ACC112 (cell line): ENCODE measurements at regions not wholly inside any gene's neighbourhood (a gene's known extent, or its start where the extent isn't known, plus 50 kb on each side); places are given as distances from the start of the nearest gene placed in this dataset.
"Not testable (repeated sequence)": the region's sequence is repeated elsewhere in the genome, so short reads cannot be mapped to it uniquely, and the experiment has no call there.

Source experiments
- H2AFZ ChIP-seq: fragments of 200-600 bp; sonication (generic); one replicate; pipeline ENCODE4 v1.6.0; 2017; ENCODE audit warnings: antibody characterized with exemption, low read length; ENCODE audit not compliant: unreplicated experiment
- H3K27ac ChIP-seq: fragments of 200-600 bp; sonication (generic); 2 replicates; pipeline ENCODE4 v1.5.1; 2014; ENCODE audit warnings: low read depth, mild to moderate bottlenecking, antibody characterized with exemption, low read length, moderate library complexity
- H3K27me3 ChIP-seq: fragments of 200-600 bp; sonication (generic); 2 replicates; pipeline ENCODE4 v1.6.1; 2014; ENCODE audit warnings: mild to moderate bottlenecking, antibody characterized with exemption, low read length, moderate library complexity, mixed read lengths; ENCODE audit not compliant: insufficient read depth
- H3K36me3 ChIP-seq: fragments of 200-600 bp; sonication (generic); 2 replicates; pipeline ENCODE4 v1.6.1; 2016; ENCODE audit warnings: mild to moderate bottlenecking, antibody characterized with exemption, low read length, moderate library complexity, mixed read lengths; ENCODE audit not compliant: insufficient read depth
- H3K4me1 ChIP-seq: fragments of 200-600 bp; sonication (generic); one replicate; pipeline ENCODE4 v1.6.1; 2016; ENCODE audit warnings: low read length, mixed read lengths; ENCODE audit not compliant: insufficient read depth, unreplicated experiment, control insufficient read depth
- H3K4me3 ChIP-seq: fragments of 200-600 bp; sonication (generic); 2 replicates; pipeline ENCODE4 v1.5.1; 2014; ENCODE audit warnings: mild to moderate bottlenecking, low read depth, low read length
- H3K79me2 ChIP-seq: fragments of 200-600 bp; sonication (generic); one replicate; pipeline ENCODE4 v1.6.0; 2016; ENCODE audit warnings: low read length; ENCODE audit not compliant: control insufficient read depth, unreplicated experiment, insufficient read depth

DNA sequence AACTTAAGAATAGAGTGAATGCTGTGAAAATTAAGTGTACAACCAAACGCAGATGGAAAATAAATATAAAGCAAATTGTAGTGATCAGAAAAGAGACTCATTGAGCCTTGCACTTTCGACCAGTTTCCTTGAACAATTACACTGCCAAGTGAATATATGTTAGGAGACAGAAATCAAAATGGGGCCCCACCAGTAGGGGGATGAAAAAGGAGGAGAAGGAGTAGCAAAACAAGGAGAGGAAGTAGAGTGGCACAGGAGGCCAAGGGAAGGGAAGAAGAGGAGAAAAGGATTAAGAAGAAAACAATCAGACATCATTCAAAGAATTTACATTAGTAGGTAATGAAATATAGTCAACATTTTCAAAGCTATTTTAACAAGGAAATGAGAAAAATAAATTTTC is 1770.6 kb downstream of the PLA2G4A start:
- H3K79me2 ChIP-seq: no peaks in the 10 kb centered on the region
- no peak overlapping the region for H3K4me3 ChIP-seq
- H3K27ac ChIP-seq: no peak overlapping the region
- no peak overlapping the region for H2AFZ ChIP-seq
- H3K27me3 ChIP-seq: no peaks in the 10 kb centered on the region
- H3K36me3 ChIP-seq: no peaks in the 10 kb centered on the region
- H3K4me1 ChIP-seq: peaks cover 3% of the 10 kb centered on the region

DNA sequence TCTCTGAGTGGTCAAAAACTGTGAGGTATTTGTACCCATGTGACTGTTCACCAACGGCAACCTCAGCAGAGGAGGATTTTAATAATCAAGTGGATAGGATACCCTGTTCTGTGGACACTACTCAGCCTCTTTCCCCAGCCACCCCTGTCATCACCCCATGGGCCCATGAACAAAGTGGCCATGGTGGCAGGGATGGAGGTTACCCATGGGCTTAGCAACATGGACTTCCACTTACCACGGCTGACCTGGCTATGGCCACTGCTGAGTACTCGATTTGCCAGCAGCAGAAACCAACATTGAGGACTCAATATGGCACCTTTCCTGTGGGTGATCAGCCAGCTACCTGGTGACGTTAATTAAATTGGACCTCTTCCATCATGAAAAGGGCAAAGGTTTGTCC is 1782.7 kb downstream of the PLA2G4A start:
- Histone ChIP-seq H3K27ac (no peak overlapping the region), H2AFZ (no peak overlapping the region), H3K4me3 (no peak overlapping the region), H3K36me3 (no peaks in the 10 kb centered on the region), H3K27me3 (no peaks in the 10 kb centered on the region), H3K4me1 (no peaks in the 10 kb centered on the region), H3K79me2 (no peaks in the 10 kb centered on the region)

GRCh38 chr1:188615321-188615720 is 1786.6 kb downstream of the PLA2G4A start:
- no peaks in the 10 kb centered on the region for H3K27me3 ChIP-seq
- H3K27ac ChIP-seq: no peak overlapping the region
- no peaks in the 10 kb centered on the region for H3K4me1 ChIP-seq
- H3K79me2 ChIP-seq: no peaks in the 10 kb centered on the region
- H3K4me3 ChIP-seq: no peak overlapping the region
- H3K36me3 ChIP-seq: no peaks in the 10 kb centered on the region
- H2AFZ ChIP-seq: no peak overlapping the region

GRCh38 chr1:188620236-188620635 is 1791.5 kb downstream of the PLA2G4A start:
- no peaks in the 10 kb centered on the region for H3K36me3 ChIP-seq
- H3K27me3 ChIP-seq: no peaks in the 10 kb centered on the region
- H3K4me3 ChIP-seq: no peak overlapping the region
- H3K4me1 ChIP-seq: no peaks in the 10 kb centered on the region
- H3K27ac ChIP-seq: no peak overlapping the region
- peak overlapping the region; percentile 25 for H2AFZ ChIP-seq
- no peaks in the 10 kb centered on the region for H3K79me2 ChIP-seq

DNA sequence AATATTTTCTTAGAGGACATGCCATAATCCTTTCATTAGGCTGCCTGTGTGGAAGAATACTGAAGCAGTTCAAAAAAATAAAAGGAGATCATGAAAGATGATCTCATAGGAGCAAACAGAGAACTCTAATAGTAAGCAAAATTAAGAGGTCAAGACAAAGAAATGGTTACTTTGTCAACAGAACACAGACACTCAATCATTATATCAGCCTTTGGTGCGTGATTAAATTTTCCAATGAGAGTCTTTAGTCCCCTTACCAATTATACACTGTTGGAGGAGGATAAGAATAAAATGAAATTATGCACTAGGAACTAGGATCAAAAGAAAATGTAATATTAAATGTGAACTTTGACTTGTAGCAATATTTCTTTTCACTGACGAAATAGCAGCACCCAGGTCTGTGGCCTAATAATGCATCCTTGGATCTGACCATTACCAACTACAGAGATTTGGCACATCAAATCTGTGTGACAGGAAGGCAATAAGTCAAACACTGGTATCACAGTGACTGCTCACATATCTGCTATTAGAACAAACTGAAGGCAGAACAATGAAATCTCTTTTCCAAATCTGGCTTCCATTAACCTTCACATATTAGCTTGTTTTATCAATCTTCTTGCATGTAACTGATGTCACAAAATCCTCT is 1812.9 kb downstream of the PLA2G4A start:
- H3K36me3 ChIP-seq: no peaks in the 10 kb centered on the region
- no peaks in the 10 kb centered on the region for H3K79me2 ChIP-seq
- H2AFZ ChIP-seq: no peak overlapping the region
- no peaks in the 10 kb centered on the region for H3K4me1 ChIP-seq
- no peak overlapping the region for H3K27ac ChIP-seq
- no peak overlapping the region for H3K4me3 ChIP-seq
- H3K27me3 ChIP-seq: no peaks in the 10 kb centered on the region

- Histone ChIP-seq H3K4me3 (peak overlapping the region; percentile 28; the same call in 1 of the 2 replicates), H3K36me3 (no peaks in the 10 kb centered on the region), H3K27ac (no peak overlapping the region), H3K4me1 (no peaks in the 10 kb centered on the region), H3K79me2 (no peaks in the 10 kb centered on the region), H3K27me3 (no peaks in the 10 kb centered on the region), H2AFZ (no peak overlapping the region)
Measured at GRCh38 chr1:188642704-188643103, 1814.0 kb downstream of the PLA2G4A start.

DNA sequence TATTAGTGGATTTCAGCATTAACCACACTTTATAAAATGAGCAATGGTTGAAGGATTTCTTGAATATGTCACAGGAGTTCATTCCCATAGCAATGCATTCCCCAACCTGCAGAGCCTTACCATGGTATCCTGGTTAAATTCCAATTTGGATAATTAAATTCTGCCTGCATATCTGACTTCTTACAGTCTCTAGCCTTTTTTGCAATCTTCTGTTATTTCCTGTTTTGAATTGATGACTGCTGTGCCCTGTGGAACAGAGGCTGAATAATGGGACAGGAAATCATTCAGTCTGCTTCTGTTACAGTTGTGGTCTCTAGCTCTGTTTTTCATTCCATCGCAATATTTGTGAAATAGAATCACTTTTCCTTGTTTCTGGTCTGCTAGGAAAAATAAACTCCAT is 1823.9 kb downstream of the PLA2G4A start:
- Histone ChIP-seq H3K79me2 (no peaks in the 10 kb centered on the region), H3K4me1 (peaks cover 17% of the 10 kb centered on the region), H3K36me3 (no peaks in the 10 kb centered on the region), H3K27me3 (no peaks in the 10 kb centered on the region), H2AFZ (no peak overlapping the region), H3K27ac (peak overlapping the region; percentile 67), H3K4me3 (0 out of 2 replicates have a peak overlapping the region, but pooled peaks have one; percentile 9)

- not testable (repeated sequence) for H3K4me3 ChIP-seq, H2AFZ ChIP-seq, H3K79me2 ChIP-seq, H3K36me3 ChIP-seq, H3K27me3 ChIP-seq, H3K27ac ChIP-seq
- H3K4me1 ChIP-seq: peaks cover 17% of the 10 kb centered on the region
Measured at GRCh38 chr1:188655966-188656365, 1821.7 kb downstream of the BRINP3 start.

GRCh38 chr1:188660572-188660971 is 1817.1 kb downstream of the BRINP3 start:
- Histone ChIP-seq H2AFZ (no peak overlapping the region), H3K4me3 (no peak overlapping the region), H3K27me3 (no peaks in the 10 kb centered on the region), H3K36me3 (no peaks in the 10 kb centered on the region), H3K27ac (no peak overlapping the region), H3K79me2 (no peaks in the 10 kb centered on the region), H3K4me1 (no peaks in the 10 kb centered on the region)

DNA sequence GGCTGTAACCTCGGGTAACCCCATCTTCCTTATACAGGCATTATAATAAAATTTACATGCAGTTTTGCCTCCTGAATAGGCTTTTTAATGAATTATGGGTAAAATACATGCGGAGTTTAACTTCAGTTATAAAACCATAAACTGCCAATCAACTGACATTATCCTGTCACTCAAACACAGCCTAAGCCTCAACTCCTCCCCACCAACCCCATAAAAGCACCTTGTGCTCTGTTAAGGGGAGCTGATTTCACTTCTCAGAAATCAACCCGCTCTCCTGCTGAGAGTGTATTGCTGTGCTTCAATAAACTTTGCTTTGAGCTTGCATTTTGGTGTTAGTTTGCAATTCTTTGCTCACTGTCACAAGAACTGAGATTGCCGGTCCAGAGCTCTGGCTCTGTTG is 1812.2 kb downstream of the BRINP3 start:
- H3K36me3 ChIP-seq: no peaks in the 10 kb centered on the region
- H2AFZ ChIP-seq: no peak overlapping the region
- H3K4me1 ChIP-seq: no peaks in the 10 kb centered on the region
- H3K79me2 ChIP-seq: no peaks in the 10 kb centered on the region
- no peak overlapping the region for H3K27ac ChIP-seq
- no peak overlapping the region for H3K4me3 ChIP-seq
- H3K27me3 ChIP-seq: no peaks in the 10 kb centered on the region

DNA sequence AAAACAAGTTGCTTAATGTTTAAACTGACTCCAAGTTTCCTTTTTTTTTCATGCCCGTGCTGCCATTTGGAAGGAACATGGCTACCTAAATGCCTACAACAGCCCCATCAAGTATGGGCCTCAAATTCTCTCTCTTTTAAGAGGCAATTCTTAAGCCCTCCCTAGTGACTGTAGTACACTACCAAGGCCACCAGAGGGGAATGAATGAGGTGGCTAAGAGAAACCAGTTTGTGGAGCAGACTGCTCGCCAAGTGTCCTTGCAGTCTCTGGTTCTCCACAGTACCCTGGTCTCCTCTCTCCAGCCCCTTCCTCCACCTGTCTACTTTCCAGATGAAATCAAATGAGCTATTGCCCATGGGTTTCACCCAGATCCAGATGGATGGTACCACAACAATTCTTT is 1809.6 kb downstream of the BRINP3 start:
- H3K79me2 ChIP-seq: no peaks in the 10 kb centered on the region
- H3K4me1 ChIP-seq: peaks cover 5% of the 10 kb centered on the region
- no peaks in the 10 kb centered on the region for H3K27me3 ChIP-seq
- H3K36me3 ChIP-seq: no peaks in the 10 kb centered on the region
- H3K4me3 ChIP-seq: no peak overlapping the region
- H3K27ac ChIP-seq: no peak overlapping the region
- no peak overlapping the region for H2AFZ ChIP-seq
